PC-3 (cell line): ENCODE measurements at regions not wholly inside any gene's neighbourhood (a gene's known extent, or its start where the extent isn't known, plus 50 kb on each side); places are given as distances from the start of the nearest gene placed in this dataset.

ENCODE experiments used
- ATAC-seq: fragments of 200-7000 bp; cut with Tn5 transposase; 2 replicates; pipeline ENCODE4 v1.9.1; 2020; ENCODE audit warnings: mild to moderate bottlenecking, moderate library complexity
- BruUV-seq: library from RNA; stranded (reverse); fragments of 400-500 nt; replicated peaks from 2 replicates; lab custom pipeline; 2021; lab: Mats Ljungman, UMichigan
- CTCF ChIA-PET: fragments of 300-600 bp; sonication (Branson Sonifier 250); formaldehyde crosslinking; loops from one replicate; lab custom pipeline; 2022; ENCODE audit warnings: antibody characterized with exemption; lab: Charles Lee
- POLR2A ChIA-PET: fragments of 300-600 bp; sonication (Branson Sonifier 250); formaldehyde crosslinking; loops from one replicate; lab custom pipeline; 2022; ENCODE audit warnings: antibody characterized with exemption; ENCODE audit not compliant: unreplicated experiment; lab: Charles Lee
- DNase-seq: peaks from one replicate; pipeline ENCODE4 v3.0.0-alpha.2; 2015
- H2AFZ ChIP-seq: fragments of 300-600 bp; sonication (generic); 2 replicates; pipeline ENCODE4 v1.6.0; 2016; ENCODE audit warnings: antibody characterized with exemption, low read length
- H3F3A ChIP-seq: fragments of 300-600 bp; sonication (generic); one replicate; pipeline ENCODE4 v1.6.0; 2017; ENCODE audit warnings: antibody characterized with exemption, low read length, control low read depth, mild to moderate bottlenecking; ENCODE audit not compliant: unreplicated experiment
- H3K27ac ChIP-seq: fragments of 300-600 bp; sonication (generic); 2 replicates; pipeline ENCODE4 v1.5.1; 2016; ENCODE audit warnings: mild to moderate bottlenecking, low read length
- H3K27me3 ChIP-seq: fragments of 300-600 bp; sonication (generic); 2 replicates; pipeline ENCODE4 v1.6.1; 2016; ENCODE audit warnings: low read length, mixed read lengths
- H3K36me3 ChIP-seq: fragments of 300-600 bp; sonication (generic); 2 replicates; pipeline ENCODE4 v1.6.1; 2016; ENCODE audit warnings: low read depth, mixed run types, low read length, mixed read lengths
- H3K4me1 ChIP-seq: fragments of 300-600 bp; sonication (generic); 2 replicates; pipeline ENCODE4 v1.5.1; 2016; ENCODE audit warnings: low read length; ENCODE audit not compliant: insufficient read depth
- H3K4me2 ChIP-seq: fragments of 300-600 bp; sonication (generic); 2 replicates; pipeline ENCODE4 v1.6.0; 2016; ENCODE audit warnings: low read length
- H3K4me3 ChIP-seq: fragments of 300-600 bp; sonication (generic); 2 replicates; pipeline ENCODE4 v1.5.1; 2016; ENCODE audit warnings: mild to moderate bottlenecking, low read length, mixed read lengths
- H3K79me2 ChIP-seq: fragments of 300-600 bp; sonication (generic); 2 replicates; pipeline ENCODE4 v1.6.1; 2017; ENCODE audit warnings: low read length, mixed read lengths
- H3K9ac ChIP-seq: fragments of 300-600 bp; sonication (generic); 2 replicates; pipeline ENCODE4 v1.6.0; 2016; ENCODE audit warnings: mild to moderate bottlenecking, low read length
- H3K9me2 ChIP-seq: fragments of 300-600 bp; sonication (generic); replicated peaks from 2 replicates; pipeline ENCODE4 v1.6.1; 2016; ENCODE audit warnings: mixed run types, low read length, mixed read lengths
- H3K9me3 ChIP-seq: fragments of 300-600 bp; sonication (generic); 2 replicates; pipeline ENCODE4 v1.6.1; 2016; ENCODE audit warnings: low read length, mixed read lengths
- H4K20me1 ChIP-seq: fragments of 300-600 bp; sonication (generic); 2 replicates; pipeline ENCODE4 v1.6.1; 2016; ENCODE audit warnings: low read length, mixed read lengths
- CTCF ChIP-seq: fragments of 300-600 bp; sonication (generic); conservative IDR thresholded peaks from 2 replicates; pipeline ENCODE4 v1.5.1; 2017; ENCODE audit warnings: antibody characterized with exemption, low read depth, mild to moderate bottlenecking, low read length
- EZH2 ChIP-seq: fragments of 300-600 bp; sonication (generic); IDR thresholded peaks from one replicate; pipeline ENCODE4 v1.6.1; 2017; ENCODE audit warnings: antibody characterized with exemption, mild to moderate bottlenecking, low read length; ENCODE audit not compliant: unreplicated experiment
- EZH2phosphoT487 ChIP-seq: fragments of 300-600 bp; sonication (generic); IDR thresholded peaks from 2 replicates; pipeline ENCODE4 v1.6.1; 2018; ENCODE audit warnings: mild to moderate bottlenecking, antibody characterized with exemption, low read length, borderline replicate concordance
- intact Hi-C: fragments of 100-400 bp; cut with micrococcal nuclease; formaldehyde crosslinking; loops from 2 replicates; pipeline ENCODE4 v1.9.0; 2023

- Histone ChIP-seq H3K9me3 (no peaks in the 10 kb centered on the region), H3K9ac (no peak overlapping the region), H2AFZ (no peak overlapping the region), H4K20me1 (no peaks in the 10 kb centered on the region), H3K27me3 (no peaks in the 10 kb centered on the region), H3F3A (no peaks in the 10 kb centered on the region), H3K9me2 (no peaks in the 10 kb centered on the region), H3K4me2 (no peak overlapping the region), H3K4me3 (no peak overlapping the region), H3K4me1 (no peaks in the 10 kb centered on the region), H3K36me3 (no peaks in the 10 kb centered on the region), H3K27ac (no peak overlapping the region), H3K79me2 (no peaks in the 10 kb centered on the region)
- intact Hi-C loops: no loop called here
- no peak for DNase-seq
- BruUV-seq: no TSS peak
- ATAC-seq: no peak
- TF ChIP-seq EZH2: no peak
- ChIA-PET CTCF (no interaction called here), POLR2A (no interaction called here)
These were observed 191.6 kb downstream of the UQCRFS1 start for GRCh38 chr19:29021232-29021916.

GRCh38 chr19:29019403-29019802 is 193.5 kb downstream of the UQCRFS1 start:
- no peak for ATAC-seq
- intact Hi-C loops: no loop called here
- H4K20me1 ChIP-seq: no peaks in the 10 kb centered on the region
- no peak overlapping the region for H3K4me3 ChIP-seq
- no peak overlapping the region for H2AFZ ChIP-seq
- ChIA-PET POLR2A (no interaction called here), CTCF (no interaction called here)
- no peak overlapping the region for H3K9ac ChIP-seq
- no peaks in the 10 kb centered on the region for H3K79me2 ChIP-seq
- H3K9me3 ChIP-seq: no peaks in the 10 kb centered on the region
- no peak for DNase-seq
- no peaks in the 10 kb centered on the region for H3F3A ChIP-seq
- no peaks in the 10 kb centered on the region for H3K9me2 ChIP-seq
- H3K36me3 ChIP-seq: no peaks in the 10 kb centered on the region
- H3K27me3 ChIP-seq: no peaks in the 10 kb centered on the region
- no peak overlapping the region for H3K4me2 ChIP-seq
- H3K27ac ChIP-seq: no peak overlapping the region
- no TSS peak for BruUV-seq
- no peaks in the 10 kb centered on the region for H3K4me1 ChIP-seq
- TF ChIP-seq EZH2: no peak
- no peak for TF ChIP-seq CTCF

- no peaks in the 10 kb centered on the region for H3K9me3 ChIP-seq
- no peaks in the 10 kb centered on the region for H3F3A ChIP-seq
- H3K4me1 ChIP-seq: no peaks in the 10 kb centered on the region
- H3K36me3 ChIP-seq: no peaks in the 10 kb centered on the region
- no peaks in the 10 kb centered on the region for H3K79me2 ChIP-seq
- ChIA-PET CTCF (no interaction called here), POLR2A (no interaction called here)
- no peak overlapping the region for H3K4me2 ChIP-seq
- no peak for TF ChIP-seq EZH2
- TF ChIP-seq CTCF: no peak
- TF ChIP-seq EZH2phosphoT487: no peak
- no peak overlapping the region for H2AFZ ChIP-seq
- no peaks in the 10 kb centered on the region for H3K27me3 ChIP-seq
- H3K9ac ChIP-seq: no peak overlapping the region
- H3K27ac ChIP-seq: no peak overlapping the region
- H4K20me1 ChIP-seq: no peaks in the 10 kb centered on the region
- intact Hi-C loops: no loop called here
- DNase-seq: no peak
- no peak for ATAC-seq
- no TSS peak for BruUV-seq
- H3K9me2 ChIP-seq: no peaks in the 10 kb centered on the region
- no peak overlapping the region for H3K4me3 ChIP-seq
These were observed 194.4 kb downstream of the UQCRFS1 start for GRCh38 chr19:29018542-29018941.
